GM13976 (cell line): ENCODE measurements at regions not wholly inside any gene's neighbourhood (a gene's known extent, or its start where the extent isn't known, plus 50 kb on each side); places are given as distances from the start of the nearest gene placed in this dataset.
"Not testable (repeated sequence)": the region's sequence is repeated elsewhere in the genome, so short reads cannot be mapped to it uniquely, and the experiment has no call there.

ENCODE experiments used
- DNase-seq: peaks from one replicate; pipeline ENCODE4 v3.0.0; 2012; ENCODE audit warnings: low spot score
- CTCF ChIP-seq: IDR thresholded peaks from 2 replicates; pipeline ENCODE4 v1.5.1; 2012; ENCODE audit warnings: borderline replicate concordance, mild to moderate bottlenecking; ENCODE audit not compliant: insufficient read depth; ENCODE audit errors: extremely low read depth, missing control alignments, control extremely low read depth
- in situ Hi-C: fragments of 300-500 bp; cut with MboI; formaldehyde crosslinking; loops from one replicate; pipeline ENCODE4 v1.12.0; 2022; ENCODE audit warnings: low sequenced_read_pairs, mixed read lengths, inconsistent platforms; ENCODE audit not compliant: unreplicated experiment

GRCh38 chr5:106085136-106085535 lies 1585.6 kb downstream of the EFNA5 start:
- in situ Hi-C loops = no loop called here
- no peak for TF ChIP-seq CTCF
- DNase-seq = no peak

- in situ Hi-C loops = no loop called here
- DNase-seq = no peak
- TF ChIP-seq CTCF = no peak
Measured at GRCh38 chr5:106080535-106080934, 1590.2 kb downstream of the EFNA5 start.

- in situ Hi-C loops = no loop called here
Measured at GRCh38 chr5:106076655-106077054, 1594.1 kb downstream of the EFNA5 start.

GRCh38 chr5:106072208-106072607 lies 1598.5 kb downstream of the EFNA5 start:
- in situ Hi-C loops = no loop called here
- no peak for DNase-seq
- no peak for TF ChIP-seq CTCF

More at GRCh38 chr5:106076655-106077054, 1594.1 kb downstream of the EFNA5 start:
- no peak for DNase-seq
- no peak for TF ChIP-seq CTCF

GRCh38 chr5:106047341-106047740 lies 1623.4 kb downstream of the EFNA5 start:
- TF ChIP-seq CTCF = no peak
- no peak for DNase-seq
- in situ Hi-C loops = no loop called here

- DNase-seq, in situ Hi-C loops: not testable (repeated sequence)
Measured at GRCh38 chr5:106032069-106032468, 1638.7 kb downstream of the EFNA5 start.

- no peak for TF ChIP-seq CTCF
- in situ Hi-C loops = no loop called here
- DNase-seq = no peak
Measured at GRCh38 chr5:106028314-106028713, 1642.4 kb downstream of the EFNA5 start.

- in situ Hi-C loops = no loop called here
- no peak for TF ChIP-seq CTCF
- no peak for DNase-seq
Measured at GRCh38 chr5:106020894-106021293, 1649.8 kb downstream of the EFNA5 start.
